GM12892 (cell line): ENCODE measurements at regions not wholly inside any gene's neighbourhood (a gene's known extent, or its start where the extent isn't known, plus 50 kb on each side); places are given as distances from the start of the nearest gene placed in this dataset.

ENCODE experiments used
- POLR2A ChIP-seq: IDR thresholded peaks from 2 replicates; pipeline ENCODE4 v1.6.1; 2011; ENCODE audit warnings: low read depth, low read length, control low read depth
- POLR2AphosphoS5 ChIP-seq: IDR thresholded peaks from 2 replicates; pipeline ENCODE4 v1.6.1; 2011; ENCODE audit warnings: low read depth, low read length, control low read depth
- TAF1 ChIP-seq: IDR thresholded peaks from 2 replicates; pipeline ENCODE4 v1.6.1; 2011; ENCODE audit warnings: low read depth, mild to moderate bottlenecking, control low read depth, low read length, borderline replicate concordance

DNA sequence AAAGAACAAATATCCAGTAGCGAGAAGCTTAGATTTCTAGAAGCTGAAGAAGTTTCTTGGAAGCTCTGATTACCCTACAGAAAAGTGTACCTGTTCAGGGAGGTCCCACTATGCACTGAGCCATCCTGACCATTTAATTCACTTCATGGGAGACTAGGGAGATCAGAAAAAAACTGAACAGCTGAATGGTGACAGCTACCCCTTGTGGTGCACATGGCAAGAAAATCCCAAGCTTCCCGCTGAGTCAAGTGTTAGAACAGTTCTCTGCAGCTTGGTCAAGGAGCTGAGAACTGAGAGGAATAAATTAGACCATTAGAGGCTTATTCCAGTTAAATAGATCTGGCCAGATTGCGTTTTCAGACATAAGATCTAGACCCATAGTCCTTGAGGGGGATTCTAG lies 197.2 kb upstream of the VEPH1 start:
- no peak for TF ChIP-seq POLR2A
- TF ChIP-seq POLR2AphosphoS5: no peak
- no peak for TF ChIP-seq TAF1
